B cell (primary cell): ENCODE measurements at regions not wholly inside any gene's neighbourhood (a gene's known extent, or its start where the extent isn't known, plus 50 kb on each side); places are given as distances from the start of the nearest gene placed in this dataset.

Source experiments
- ATAC-seq: fragments of 200-7000 bp; cut with Tn5 transposase; one replicate; pipeline ENCODE4 v1.10.0; 2021; ENCODE audit warnings: low read depth, mild to moderate bottlenecking, moderate number of reproducible peaks, moderate library complexity
- CTCF ChIA-PET: fragments of 350-600 bp; sonication (Branson Sonifier 250); formaldehyde crosslinking; loops from one replicate; lab custom pipeline; 2021; ENCODE audit warnings: antibody characterized with exemption, inconsistent platforms; lab: Charles Lee
- POLR2A ChIA-PET: fragments of 350-600 bp; sonication (Branson Sonifier 250); formaldehyde crosslinking; loops from one replicate; lab custom pipeline; 2021; ENCODE audit warnings: antibody characterized with exemption; lab: Charles Lee
- DNase-seq: peaks from one replicate; pipeline ENCODE4 v3.0.0; 2013
- H2AFZ ChIP-seq: 2 replicates; pipeline ENCODE4 v1.6.1; 2012; ENCODE audit warnings: mild to moderate bottlenecking, low read depth, low read length; ENCODE audit not compliant: insufficient read depth, poor library complexity, severe bottlenecking
- H3K27ac ChIP-seq, 2 donors: 1 replicate in 1 of 2; 2 replicates in 1 of 2; pipeline ENCODE4 v1.5.1; 2012 to 2013; ENCODE audit warnings: low read length in 2 of 2, mild to moderate bottlenecking in 2 of 2, moderate library complexity in 1 of 2
- H3K27me3 ChIP-seq, 4 experiments: fragments of 200-600 bp in 1 of 4; sonication (generic) in 1 of 4; replicated peaks in 1 of 4; 1 replicate in 2 of 4; 2 replicates in 2 of 4; pipeline versions ENCODE4 v1.6.1 to v1.7.0; 2013 to 2016; ENCODE audit warnings: low read length in 3 of 4, mild to moderate bottlenecking in 2 of 4, mixed read lengths in 1 of 4, moderate library complexity in 1 of 4; ENCODE audit not compliant: insufficient read depth in 4 of 4, control insufficient read depth in 3 of 4; ENCODE audit errors: control extremely low read depth in 1 of 4
- H3K36me3 ChIP-seq, 2 experiments: replicated peaks in 1 of 2; 1 replicate in 1 of 2; 2 replicates in 1 of 2; pipeline versions ENCODE4 v1.6.1 to v1.7.1; 2013; ENCODE audit warnings: low read length in 1 of 2; ENCODE audit not compliant: insufficient read depth in 2 of 2, control insufficient read depth in 1 of 2; ENCODE audit errors: control extremely low read depth in 1 of 2, extremely low read depth in 1 of 2
- H3K4me1 ChIP-seq, 2 donors: fragments of 200-600 bp in 1 of 2; sonication (generic) in 1 of 2; 1 replicate in 1 of 2; 2 replicates in 1 of 2; pipeline versions ENCODE4 v1.5.1 to v1.6.1; 2013 to 2017; ENCODE audit warnings: low read length in 2 of 2; ENCODE audit not compliant: control insufficient read depth in 2 of 2, insufficient read depth in 2 of 2
- H3K4me2 ChIP-seq: replicated peaks from 2 replicates; pipeline ENCODE3; 2012; ENCODE audit warnings: mild to moderate bottlenecking, low read depth, low read length; ENCODE audit not compliant: poor library complexity, severe bottlenecking
- H3K4me3 ChIP-seq, 5 experiments: fragments of 200-600 bp in 1 of 5; sonication (generic) in 1 of 5; 1 replicate in 3 of 5; 2 replicates in 2 of 5; pipeline versions ENCODE4 v1.5.1 to v1.7.0; 2011 to 2016; ENCODE audit warnings: low read length in 4 of 5, mild to moderate bottlenecking in 4 of 5, low read depth in 2 of 5, control low read depth in 1 of 5, moderate library complexity in 1 of 5; ENCODE audit not compliant: insufficient read depth in 1 of 5; ENCODE audit errors: control extremely low read depth in 1 of 5, extremely low read depth in 1 of 5
- H3K79me2 ChIP-seq: fragments of 200-600 bp; sonication (generic); one replicate; pipeline ENCODE4 v1.6.0; 2016; ENCODE audit warnings: low read length; ENCODE audit not compliant: control insufficient read depth, insufficient read depth
- H3K9ac ChIP-seq: fragments of 200-600 bp; sonication (generic); 2 replicates; pipeline ENCODE4 v1.6.1; 2017; ENCODE audit warnings: mild to moderate bottlenecking, low read length, moderate library complexity
- H3K9me3 ChIP-seq, 3 donors: one replicate each; pipeline versions ENCODE4 v1.6.1 to v1.7.1; 2013; ENCODE audit warnings: low read length in 2 of 3; ENCODE audit not compliant: control insufficient read depth in 2 of 3, insufficient read depth in 1 of 3; ENCODE audit errors: control extremely low read depth in 1 of 3
- H4K20me1 ChIP-seq: 2 replicates; pipeline ENCODE4 v1.6.0; 2012; ENCODE audit warnings: mild to moderate bottlenecking, low read length; ENCODE audit not compliant: insufficient read depth, control insufficient read depth, poor library complexity, severe bottlenecking
- H3K27ac Mint-ChIP-seq: one replicate; pipeline ENCODE4 v1.8.0; 2021; ENCODE audit warnings: mixed read lengths
- H3K27me3 Mint-ChIP-seq: one replicate; pipeline ENCODE4 v1.8.0; 2021; ENCODE audit warnings: mixed read lengths
- H3K4me1 Mint-ChIP-seq: one replicate; pipeline ENCODE4 v1.8.0; 2021; ENCODE audit warnings: mixed read lengths
- H3K4me3 Mint-ChIP-seq: one replicate; pipeline ENCODE4 v1.8.0; 2021; ENCODE audit warnings: mixed read lengths
- H3K9me3 Mint-ChIP-seq: one replicate; pipeline ENCODE4 v1.8.0; 2022; ENCODE audit warnings: mixed read lengths; ENCODE audit not compliant: insufficient read depth
- CTCF ChIP-seq: fragments of 200-600 bp; IDR thresholded peaks from one replicate; pipeline ENCODE4 v1.8.0; 2022; ENCODE audit warnings: antibody characterized with exemption, mild to moderate bottlenecking
- EZH2 ChIP-seq: IDR thresholded peaks from 2 replicates; pipeline ENCODE4 v1.6.1; 2012; ENCODE audit warnings: borderline replicate concordance, low read depth, mild to moderate bottlenecking, moderate library complexity, low read length; ENCODE audit not compliant: insufficient read depth, poor library complexity, severe bottlenecking
- WGBS: methylation state at CpG from one replicate; pipeline ENCODE4 v1.1.5; 2013; ENCODE audit warnings: missing lambda C conversion rate; ENCODE audit not compliant: insufficient coverage; 5-methylcytosine and 5-hydroxymethylcytosine counted together
- intact Hi-C: fragments of 100-400 bp; cut with micrococcal nuclease; formaldehyde crosslinking; loops from one replicate; pipeline ENCODE4 v1.10.0; 2022

DNA sequence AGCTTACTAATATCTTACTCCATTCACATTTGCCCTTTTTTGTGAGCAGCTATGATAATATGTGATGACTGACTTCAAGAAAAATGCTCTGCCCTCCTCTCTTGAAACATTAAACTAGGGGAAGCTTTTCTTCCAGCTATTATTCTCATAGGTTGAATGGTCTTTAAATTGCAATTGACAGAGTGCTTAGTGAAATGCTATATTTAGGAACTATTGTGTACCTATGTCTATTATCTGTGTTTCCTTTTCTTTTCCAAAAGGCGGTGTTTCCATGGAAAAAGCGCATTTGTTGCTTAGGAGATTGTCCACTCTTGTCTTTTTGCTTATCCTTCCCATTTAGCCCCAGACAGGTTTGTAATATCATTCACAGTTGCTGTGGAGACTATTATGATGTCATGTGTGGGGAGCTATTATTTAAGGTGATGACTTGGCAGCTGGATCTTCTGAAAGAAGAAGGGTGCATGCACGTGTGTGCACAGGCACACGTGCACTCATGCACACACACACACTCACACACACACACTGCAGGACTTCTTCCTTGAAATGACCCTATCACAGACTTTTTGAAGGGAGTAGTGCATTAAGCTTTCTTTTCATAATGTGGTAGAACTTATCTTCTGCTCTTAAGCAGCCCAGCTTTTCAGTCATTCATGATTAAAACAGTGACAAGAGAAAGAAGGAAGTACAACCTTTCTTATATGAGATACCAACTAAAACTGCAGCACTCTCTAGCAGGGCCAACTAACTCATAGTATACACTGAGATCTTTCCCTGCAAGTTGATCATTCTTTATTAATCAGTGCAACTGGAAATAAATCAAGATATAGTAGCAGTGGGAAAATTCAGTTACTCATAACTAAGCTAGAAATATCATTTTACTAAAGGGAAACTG is 340.8 kb upstream of the MTNR1B start:
- Histone ChIP-seq H3K9me3 (no peaks in the 10 kb centered on the region), H4K20me1 (no peaks in the 10 kb centered on the region), H3K9ac (no peak overlapping the region), H2AFZ (no peak overlapping the region), H3K27me3 (no peaks in the 10 kb centered on the region), H3K27ac (no peak overlapping the region), H3K79me2 (no peaks in the 10 kb centered on the region), H3K4me1 (no peaks in the 10 kb centered on the region), H3K4me3 (no peak overlapping the region), H3K36me3 (no peaks in the 10 kb centered on the region), H3K4me2 (no peak overlapping the region)
- Mint-ChIP-seq H3K27ac (no peak overlapping the region), H3K4me3 (no peak overlapping the region), H3K9me3 (no peaks in the 10 kb centered on the region), H3K4me1 (no peaks in the 10 kb centered on the region), H3K27me3 (no peaks in the 10 kb centered on the region)
- POLR2A ChIA-PET, result no interaction called here
- intact Hi-C loops, result no loop called here
- no peak for ATAC-seq
- TF ChIP-seq EZH2 (no peak), CTCF (no peak)
- no CpG with 5 or more reads among the region's 4 CpGs for WGBS
- DNase-seq, result no peak
- CTCF ChIA-PET, result no interaction called here

DNA sequence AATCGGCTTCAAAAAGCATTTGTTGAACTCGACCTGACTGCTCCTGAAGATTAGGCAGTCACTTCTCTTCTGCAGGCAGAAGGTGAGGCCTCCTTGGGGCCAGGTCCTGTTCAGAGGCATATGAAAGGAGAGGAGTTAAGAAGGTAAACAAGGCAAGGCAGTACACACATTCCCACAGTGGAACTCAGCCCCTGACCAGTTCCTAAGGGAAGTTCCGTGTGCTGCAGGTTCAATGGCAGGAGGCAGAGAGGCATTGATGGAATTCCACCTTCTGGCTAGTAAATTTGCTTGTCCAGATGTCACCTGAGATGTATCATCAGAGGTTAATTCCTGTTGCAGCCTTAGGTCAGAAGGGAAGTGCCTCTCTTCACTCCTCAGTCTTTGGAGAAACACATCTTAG is 337.0 kb upstream of the MTNR1B start:
- Histone ChIP-seq H3K27ac (no peak overlapping the region), H3K4me1 (no peaks in the 10 kb centered on the region), H2AFZ (no peak overlapping the region), H3K36me3 (no peaks in the 10 kb centered on the region), H3K27me3 (no peaks in the 10 kb centered on the region), H3K4me2 (no peak overlapping the region), H3K79me2 (no peaks in the 10 kb centered on the region), H3K9ac (no peak overlapping the region), H4K20me1 (no peaks in the 10 kb centered on the region), H3K4me3 (no peak overlapping the region), H3K9me3 (no peaks in the 10 kb centered on the region)
- H3K4me3 Mint-ChIP-seq, result no peak overlapping the region
- 70% methylated on average over 3 of the region's 3 CpGs for WGBS
- no peaks in the 10 kb centered on the region for H3K4me1 Mint-ChIP-seq
- intact Hi-C loops, result no loop called here
- no peak overlapping the region for H3K27ac Mint-ChIP-seq
- ATAC-seq, result no peak
- TF ChIP-seq CTCF, result no peak
- TF ChIP-seq EZH2, result no peak
- H3K9me3 Mint-ChIP-seq, result no peaks in the 10 kb centered on the region
- POLR2A ChIA-PET, result no interaction called here
- no peak for DNase-seq
- no peaks in the 10 kb centered on the region for H3K27me3 Mint-ChIP-seq
- CTCF ChIA-PET, result no interaction called here
